ENCODE measurements at regions not wholly inside any gene's neighbourhood (a gene's known extent, or its start where the extent isn't known, plus 50 kb on each side); places are given as distances from the start of the nearest gene placed in this dataset.

GRCh38 chr6:141848029-141848890 lies 284.5 kb upstream of the GJE1 start:
- Histone ChIP-seq H3K36me3 (no peaks in the 10 kb centered on the region), H3K27ac (no peak overlapping the region), H3K9me3 (no peaks in the 10 kb centered on the region), H3K4me3 (no peak overlapping the region), H3K4me1 (no peaks in the 10 kb centered on the region), H3K27me3 (no peaks in the 10 kb centered on the region)
- WGBS = 71% methylated on average over 6 of the region's 6 CpGs
- no peak for DNase-seq (ENCODE audit: low spot score in 2 of 2)
- TF ChIP-seq CTCF (IDR thresholded peaks at IDR 0.05) = no peak
- TF ChIP-seq EP300 (IDR thresholded peaks at IDR 0.05) = no peak
- TF ChIP-seq POLR2AphosphoS5 (IDR thresholded peaks at IDR 0.05) = no peak
- no peak for TF ChIP-seq POLR2A (IDR thresholded peaks at IDR 0.05)

GRCh38 chr6:141846639-141847038 lies 286.1 kb upstream of the GJE1 start:
- WGBS = 83% methylated on average over 4 of the region's 4 CpGs
- TF ChIP-seq CTCF (IDR thresholded peaks at IDR 0.05) (no peak), POLR2AphosphoS5 (IDR thresholded peaks at IDR 0.05) (no peak), EP300 (IDR thresholded peaks at IDR 0.05) (no peak), POLR2A (IDR thresholded peaks at IDR 0.05) (no peak)

GRCh38 chr6:141843178-141843834 lies 289.4 kb upstream of the GJE1 start:
- Histone ChIP-seq H3K4me1 (no peaks in the 10 kb centered on the region), H3K27me3 (no peaks in the 10 kb centered on the region), H3K4me3 (no peak overlapping the region), H3K9me3 (no peaks in the 10 kb centered on the region), H3K36me3 (no peaks in the 10 kb centered on the region), H3K27ac (no peak overlapping the region)
- WGBS = 82% methylated on average over 3 of the region's 3 CpGs
- TF ChIP-seq POLR2A (IDR thresholded peaks at IDR 0.05) = no peak
- no peak for TF ChIP-seq EP300 (IDR thresholded peaks at IDR 0.05)
- TF ChIP-seq POLR2AphosphoS5 (IDR thresholded peaks at IDR 0.05) = no peak
- TF ChIP-seq CTCF (IDR thresholded peaks at IDR 0.05) = no peak
- DNase-seq (ENCODE audit: low spot score in 2 of 2) = no peak

More at GRCh38 chr6:141846639-141847038, 286.1 kb upstream of the GJE1 start:
- Histone ChIP-seq H3K4me1 (no peaks in the 10 kb centered on the region), H3K36me3 (no peaks in the 10 kb centered on the region), H3K27me3 (no peaks in the 10 kb centered on the region), H3K9me3 (no peaks in the 10 kb centered on the region), H3K27ac (no peak overlapping the region), H3K4me3 (no peak overlapping the region)
- no peak for DNase-seq (ENCODE audit: low spot score in 2 of 2)

- Histone ChIP-seq H3K36me3 (no peaks in the 10 kb centered on the region), H3K9me3 (no peaks in the 10 kb centered on the region), H3K27ac (no peak overlapping the region), H3K4me1 (no peaks in the 10 kb centered on the region), H3K4me3 (no peak overlapping the region), H3K27me3 (no peaks in the 10 kb centered on the region)
- no peak for TF ChIP-seq POLR2AphosphoS5 (IDR thresholded peaks at IDR 0.05)
- DNase-seq (ENCODE audit: low spot score in 2 of 2) = no peak
- WGBS = 75% methylated on average over 7 of the region's 7 CpGs
These were observed 299.6 kb upstream of the GJE1 start for GRCh38 chr6:141833001-141833655.

- Histone ChIP-seq H3K4me3 (no peak overlapping the region), H3K4me1 (no peaks in the 10 kb centered on the region), H3K9me3 (no peaks in the 10 kb centered on the region), H3K36me3 (no peaks in the 10 kb centered on the region), H3K27ac (no peak overlapping the region), H3K27me3 (no peaks in the 10 kb centered on the region)
- DNase-seq (ENCODE audit: low spot score in 2 of 2) = no peak
- TF ChIP-seq CTCF (IDR thresholded peaks at IDR 0.05) (no peak), POLR2A (IDR thresholded peaks at IDR 0.05) (no peak), EP300 (IDR thresholded peaks at IDR 0.05) (no peak), POLR2AphosphoS5 (IDR thresholded peaks at IDR 0.05) (no peak)
- WGBS = 79% methylated on average over 1 of the region's 1 CpG
These were observed 302.2 kb upstream of the GJE1 start for GRCh38 chr6:141830530-141830929.
